HT-29 (cell line): ENCODE measurements at regions not wholly inside any gene's neighbourhood (a gene's known extent, or its start where the extent isn't known, plus 50 kb on each side); places are given as distances from the start of the nearest gene placed in this dataset.
A peak's percentile ranks its signal among the peaks of the same experiment; 100 is the strongest.
"Not testable (repeated sequence)": the region's sequence is repeated elsewhere in the genome, so short reads cannot be mapped to it uniquely, and the experiment has no call there.

Source experiments
- DNase-seq: peaks from one replicate; pipeline ENCODE4 v3.0.0-alpha.2; 2015; ENCODE audit warnings: low spot score

DNA sequence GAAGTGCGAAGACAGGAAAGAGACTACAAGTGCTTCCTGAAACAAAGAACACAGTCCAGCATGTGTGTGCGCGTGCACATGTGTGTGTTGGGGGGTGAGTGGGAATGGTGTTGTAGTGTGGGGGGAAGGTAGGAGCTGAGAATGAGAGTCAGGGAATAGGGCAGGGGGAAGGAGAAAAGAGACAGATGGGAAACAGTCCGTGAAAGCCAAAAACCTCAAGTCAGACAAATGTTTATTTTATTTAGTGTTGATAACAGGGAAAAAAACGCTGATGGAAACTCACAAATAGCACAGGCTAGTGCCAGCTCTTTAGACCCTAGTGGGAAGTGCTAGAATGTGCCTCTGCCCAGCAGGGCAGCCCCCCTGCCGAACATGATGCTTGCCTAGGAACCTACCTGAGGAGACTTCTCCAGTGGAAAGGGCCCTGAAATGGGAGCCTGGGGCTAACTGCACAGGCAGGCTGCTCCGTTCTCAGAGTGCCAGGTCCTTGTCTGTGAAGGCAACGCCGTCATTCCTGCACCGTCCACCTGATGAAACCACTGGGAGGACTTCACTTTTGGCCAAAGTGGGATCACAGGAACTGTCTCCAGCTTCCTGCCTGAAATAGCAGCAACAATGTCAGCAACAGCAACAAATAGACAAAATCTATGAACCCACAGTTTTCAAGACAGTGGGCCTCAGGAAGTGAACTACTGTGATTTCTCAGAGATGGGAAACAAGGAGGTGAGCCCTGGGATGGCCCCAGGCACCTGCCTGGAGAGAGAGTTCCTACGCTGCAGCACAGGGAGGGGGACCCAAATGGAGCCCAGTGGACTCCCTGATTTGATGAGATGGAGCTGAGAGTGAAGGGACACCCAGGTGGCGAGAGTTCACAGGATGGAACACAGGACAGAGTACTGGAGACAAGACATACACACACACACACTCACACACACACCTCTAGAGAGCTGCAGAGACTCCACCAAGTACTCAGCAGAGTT is 379.7 kb downstream of the RPS24 start:
- DNase-seq: no peak

DNA sequence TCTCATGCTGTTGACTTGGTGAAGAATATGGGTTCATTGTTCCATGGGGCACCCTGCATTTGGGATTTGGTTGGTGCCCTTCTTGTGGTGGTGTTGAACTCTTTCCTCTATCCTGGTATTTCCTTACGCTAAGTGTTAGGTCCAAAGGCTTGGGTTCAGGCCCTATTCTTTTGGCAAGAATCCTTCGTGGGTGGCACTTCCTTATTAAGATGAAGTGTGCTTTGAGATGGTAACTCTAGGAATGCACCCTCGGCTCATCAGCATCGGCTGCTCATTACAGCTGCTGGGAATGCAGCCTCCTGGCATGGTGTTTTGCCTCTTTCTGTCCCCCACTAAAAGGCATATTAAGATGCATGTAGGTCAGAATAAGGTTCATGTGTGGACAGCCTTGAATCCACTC is 380.7 kb downstream of the RPS24 start:
- DNase-seq: no peak

DNA sequence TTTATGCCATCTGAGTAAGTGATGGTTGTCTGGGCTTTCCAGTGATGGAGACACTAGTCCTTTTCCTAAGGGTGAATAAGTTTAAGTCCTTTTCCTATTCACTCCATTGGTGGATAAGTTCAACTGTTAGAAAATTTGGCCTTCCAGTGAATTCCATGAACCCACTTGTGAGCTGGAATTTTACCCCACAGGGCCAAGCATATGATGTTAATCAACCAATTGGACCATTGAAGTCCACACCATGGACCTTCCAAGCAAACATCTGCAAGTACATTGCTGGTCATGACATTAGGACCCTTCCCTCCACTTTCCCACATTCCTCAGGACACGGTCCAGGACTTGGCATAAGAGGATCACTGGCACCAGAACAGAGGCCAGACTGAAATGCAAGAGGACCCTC is 381.4 kb downstream of the RPS24 start:
- no peak for DNase-seq

DNA sequence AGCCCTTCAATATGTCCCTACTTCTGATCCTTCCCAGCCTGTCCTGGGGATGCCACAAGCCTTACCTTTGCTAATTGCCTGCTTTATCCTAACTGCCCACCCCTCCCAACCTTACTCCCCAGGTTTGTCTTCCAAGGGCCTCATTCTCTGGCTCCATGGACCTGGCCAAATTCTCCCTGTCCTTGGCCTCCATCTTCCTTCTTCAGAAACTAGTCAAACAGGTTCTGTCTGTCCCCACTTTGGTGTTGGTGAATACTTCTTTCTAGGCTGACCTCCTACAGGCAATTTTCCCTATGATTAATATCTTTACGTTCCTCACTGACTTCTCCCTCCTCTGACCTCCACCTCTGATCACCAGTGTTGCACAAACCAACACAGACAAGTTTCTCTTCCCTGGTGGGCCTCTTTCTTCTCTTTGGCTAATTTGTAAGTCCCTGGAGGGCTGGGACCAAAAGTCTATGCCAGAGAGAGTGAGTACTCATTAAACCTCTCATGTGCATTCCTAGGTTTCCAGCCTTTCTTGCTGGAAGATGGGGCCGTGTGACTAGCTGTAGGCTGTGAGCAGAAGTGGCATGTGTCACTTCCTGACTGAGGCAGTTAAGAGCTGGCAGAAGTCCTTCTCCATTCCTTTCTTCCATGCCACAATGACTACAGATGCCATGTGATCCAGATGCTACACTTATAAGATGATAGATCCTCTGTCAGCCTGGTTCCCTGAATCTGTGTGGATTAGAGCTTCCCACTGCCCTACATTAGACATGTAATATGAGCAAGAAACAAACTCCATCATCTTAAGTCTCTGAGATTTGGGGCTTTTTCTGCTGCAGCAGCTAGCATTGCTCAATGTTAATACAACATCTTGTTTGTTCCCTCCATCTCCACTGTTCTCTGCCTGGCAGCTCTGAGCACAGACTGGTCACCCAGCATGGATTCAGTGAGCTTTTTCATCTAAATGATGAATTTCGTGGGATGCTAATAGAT is 382.7 kb downstream of the RPS24 start:
- DNase-seq: peak; percentile 13

DNA sequence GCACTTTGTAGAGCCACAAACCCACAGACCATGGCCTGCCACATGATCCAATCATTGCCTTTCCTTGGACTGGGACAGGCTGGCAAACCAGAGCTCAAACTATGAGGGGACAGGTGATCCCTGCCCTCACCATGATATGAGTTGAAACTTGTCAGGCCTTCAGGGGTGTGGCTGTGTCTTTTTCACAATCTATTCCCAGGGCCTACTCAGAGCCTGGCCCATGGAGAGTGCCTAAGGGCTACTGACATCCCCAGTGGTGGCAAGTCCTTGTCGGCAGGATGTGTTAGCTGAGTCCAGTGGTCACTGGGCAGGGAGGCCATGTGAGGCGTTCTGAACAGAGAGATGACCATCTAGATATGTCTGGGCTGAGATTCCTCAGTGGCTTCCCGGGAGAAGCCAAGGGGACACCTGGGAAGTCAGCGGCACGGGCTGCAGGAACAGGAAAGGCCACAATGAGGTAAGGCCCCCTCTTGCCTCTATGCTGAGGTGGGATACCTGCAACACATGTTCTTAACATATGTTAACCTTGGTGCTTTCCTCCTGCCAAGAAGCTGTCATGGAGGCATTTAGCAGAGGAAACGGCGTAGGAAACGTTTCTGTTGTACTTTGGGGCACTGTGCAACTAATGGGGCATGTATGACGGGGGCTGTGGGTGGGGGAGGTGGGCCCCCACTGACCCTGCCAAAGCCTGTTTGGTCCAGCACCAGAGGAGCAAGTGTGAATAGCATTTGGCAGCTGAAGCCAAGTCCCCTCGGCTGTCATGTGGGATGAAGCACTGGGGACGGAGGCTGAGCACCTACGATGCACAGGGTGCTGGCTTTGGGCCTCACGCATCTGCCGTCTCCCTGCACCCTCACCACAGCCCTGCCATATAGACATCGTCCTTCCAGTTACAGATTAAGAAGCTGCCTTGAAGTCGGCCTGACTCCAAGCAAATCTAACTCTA is 384.0 kb downstream of the RPS24 start:
- DNase-seq: no peak

DNA sequence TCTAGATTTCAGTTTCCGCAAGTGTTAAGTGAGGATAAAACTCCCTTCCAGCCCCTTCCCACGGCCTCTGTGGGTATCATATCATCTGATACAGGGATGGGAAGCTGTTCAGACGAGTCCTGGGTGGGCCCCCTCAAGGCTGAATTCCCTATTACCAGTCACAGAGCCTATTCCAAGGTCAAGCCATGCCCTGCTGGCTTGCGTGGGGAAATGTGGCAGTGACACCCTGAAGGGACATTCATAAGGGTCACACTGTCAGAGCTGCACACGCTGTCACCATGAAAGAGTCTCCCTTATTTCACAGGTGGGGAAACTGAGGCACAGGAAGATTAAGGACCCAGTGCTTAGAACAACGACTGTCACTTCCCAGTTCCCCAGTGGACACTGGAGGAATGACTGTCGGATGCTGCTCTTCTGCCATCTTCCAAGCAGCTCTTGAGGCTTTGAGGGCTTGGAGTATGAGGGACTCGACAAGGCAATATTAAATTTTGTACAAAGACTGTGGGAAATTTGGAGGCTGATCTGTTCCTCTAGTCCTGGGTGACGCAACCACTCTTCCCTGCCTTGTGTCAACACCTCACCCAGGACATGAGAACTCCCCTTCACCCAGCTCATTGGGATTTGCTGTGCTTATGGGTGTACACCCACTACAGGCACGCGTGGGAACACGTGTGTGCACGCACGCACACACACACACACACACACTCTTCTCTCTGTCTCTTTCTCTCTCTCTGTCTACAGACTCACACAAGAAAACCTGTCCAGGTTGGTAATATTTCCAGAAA is 386.0 kb downstream of the RPS24 start:
- DNase-seq: no peak

DNA sequence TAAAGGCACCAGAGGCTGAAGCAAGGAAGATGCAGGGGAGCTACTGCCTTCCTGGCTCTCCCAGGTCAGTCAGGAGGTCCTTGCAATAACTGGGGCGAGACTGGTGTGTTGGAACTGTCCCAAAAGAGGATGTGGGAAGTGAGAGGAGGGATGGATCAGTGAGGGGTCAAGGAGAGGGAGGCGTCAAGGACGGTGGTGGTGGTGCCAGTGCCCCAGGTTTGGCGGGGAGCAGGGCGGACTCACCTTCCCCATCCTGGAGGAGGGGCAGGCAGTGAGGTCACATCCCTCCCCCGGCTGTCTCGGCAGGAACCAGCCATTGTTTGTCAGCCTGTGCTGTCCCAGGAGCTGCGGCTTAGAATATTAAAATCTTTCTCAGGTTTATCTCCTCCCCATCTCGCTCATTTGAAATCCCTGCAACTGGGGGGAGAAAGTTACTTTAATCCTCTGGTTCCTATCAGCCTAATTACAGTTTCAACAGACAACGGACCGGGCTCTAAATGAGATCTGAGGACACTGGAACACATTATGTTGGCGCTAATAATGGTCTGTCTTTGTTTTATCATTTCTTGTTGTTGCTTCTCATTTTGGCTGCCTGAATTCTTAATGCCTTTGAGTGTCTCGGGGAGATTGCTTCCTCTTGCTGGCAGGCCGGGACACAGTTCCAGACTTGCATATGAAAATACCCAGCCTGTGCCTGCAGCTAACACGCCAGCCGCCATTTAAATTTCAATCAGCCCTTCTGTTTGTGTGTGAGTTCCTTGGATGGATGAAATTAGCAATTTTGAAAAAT is 387.5 kb downstream of the RPS24 start:
- no peak for DNase-seq

DNA sequence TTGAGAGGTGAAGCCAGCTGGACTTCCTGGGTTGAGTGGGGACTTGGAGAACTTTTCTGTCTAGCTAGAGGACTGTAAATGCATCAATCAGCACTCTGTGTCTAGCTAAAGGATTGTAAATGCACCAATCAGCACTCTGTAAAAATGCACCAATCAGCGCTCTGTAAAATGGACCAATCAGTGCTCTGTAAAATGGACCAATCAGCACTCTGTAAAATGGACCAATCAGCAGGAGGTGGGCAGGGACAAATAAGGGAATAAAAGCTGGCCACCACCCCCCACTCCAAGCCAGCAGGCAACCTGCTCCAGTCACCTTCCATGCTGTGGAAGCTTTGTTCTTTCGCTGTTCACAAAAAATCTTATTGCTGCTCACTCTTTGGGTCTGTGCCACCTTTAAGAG is 390.4 kb downstream of the RPS24 start:
- not testable (repeated sequence) for DNase-seq

DNA sequence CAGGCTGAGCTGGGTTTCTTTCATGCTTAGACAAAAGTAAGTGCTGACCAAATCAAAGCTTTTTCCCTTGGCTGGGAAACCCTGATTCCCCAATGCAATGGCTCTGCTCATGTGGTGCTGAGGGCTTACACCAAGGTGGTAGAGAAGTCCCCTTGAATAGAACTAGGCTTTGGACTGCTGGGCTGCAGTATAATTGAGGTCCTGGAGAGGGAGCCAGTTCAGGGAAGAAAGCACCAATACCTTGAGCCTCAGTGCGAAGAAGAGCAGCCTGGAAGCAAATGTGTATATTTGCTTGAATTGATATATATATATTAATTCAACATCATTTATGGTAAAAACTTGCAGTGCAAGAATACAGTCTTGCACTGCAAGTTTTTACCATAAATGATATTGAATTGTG is 391.1 kb downstream of the RPS24 start:
- DNase-seq: peak; percentile 31

DNA sequence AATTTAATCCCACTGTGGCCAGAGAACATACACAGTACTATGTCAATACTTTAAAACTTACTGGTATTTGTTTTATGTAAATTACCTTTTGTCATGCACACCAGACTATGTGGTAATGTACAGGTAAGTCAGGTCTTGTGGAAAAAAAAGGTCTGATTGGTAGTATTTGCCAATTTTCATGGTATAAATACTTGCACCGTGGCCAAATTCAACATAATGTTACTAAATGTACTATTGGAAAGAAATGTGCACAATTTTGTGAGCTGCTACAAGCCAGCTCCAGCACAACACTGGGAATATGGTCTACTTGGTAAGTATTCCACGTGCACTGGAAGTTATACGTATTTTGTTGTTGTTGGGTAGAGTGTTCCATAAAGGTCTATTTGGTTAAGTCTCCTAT is 392.5 kb downstream of the RPS24 start:
- DNase-seq: no peak

DNA sequence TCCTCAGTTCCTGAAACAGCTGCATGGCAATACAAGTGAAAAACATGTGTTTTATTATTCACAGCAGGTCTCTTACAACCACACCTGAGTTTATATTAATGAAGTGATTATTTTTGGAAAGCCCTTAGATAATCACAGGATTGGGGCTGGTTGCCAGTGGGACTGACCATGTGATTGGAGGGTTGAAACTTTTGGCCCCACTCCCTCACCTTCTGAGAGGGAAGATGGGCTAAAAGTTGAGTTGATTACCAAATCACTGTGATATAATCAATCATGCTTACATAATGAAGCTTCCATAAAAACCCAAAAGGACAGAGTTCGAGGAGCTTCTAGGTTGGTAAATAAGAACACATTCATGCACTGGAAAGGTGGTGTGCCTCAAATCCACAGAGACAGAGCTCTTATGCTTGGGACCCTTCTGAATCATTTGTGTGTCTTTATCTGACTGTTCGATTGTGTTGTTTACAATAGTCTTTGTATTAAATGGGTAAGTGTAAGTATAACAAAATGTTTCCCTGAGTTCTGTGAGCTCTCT is 393.9 kb downstream of the RPS24 start:
- DNase-seq: no peak

DNA sequence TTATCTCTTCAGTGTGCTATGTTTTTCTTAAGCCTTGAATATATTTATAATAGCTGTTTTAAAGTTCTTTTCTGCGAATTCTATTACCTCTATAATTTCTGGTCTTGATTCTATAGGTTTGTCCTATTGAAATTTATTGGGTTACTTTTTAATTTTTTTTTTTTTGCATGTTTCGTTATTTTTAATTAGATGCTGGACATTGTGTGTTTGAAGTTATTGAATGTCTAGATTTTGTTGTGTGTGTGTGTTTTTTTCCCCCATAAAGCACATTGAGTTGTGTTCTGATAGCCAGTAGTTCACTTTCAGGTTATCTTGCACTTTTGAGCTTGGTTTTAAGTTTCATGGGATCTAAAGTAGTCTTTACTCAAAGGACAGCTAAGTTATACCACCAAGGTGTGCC is 394.9 kb downstream of the RPS24 start:
- no peak for DNase-seq

DNA sequence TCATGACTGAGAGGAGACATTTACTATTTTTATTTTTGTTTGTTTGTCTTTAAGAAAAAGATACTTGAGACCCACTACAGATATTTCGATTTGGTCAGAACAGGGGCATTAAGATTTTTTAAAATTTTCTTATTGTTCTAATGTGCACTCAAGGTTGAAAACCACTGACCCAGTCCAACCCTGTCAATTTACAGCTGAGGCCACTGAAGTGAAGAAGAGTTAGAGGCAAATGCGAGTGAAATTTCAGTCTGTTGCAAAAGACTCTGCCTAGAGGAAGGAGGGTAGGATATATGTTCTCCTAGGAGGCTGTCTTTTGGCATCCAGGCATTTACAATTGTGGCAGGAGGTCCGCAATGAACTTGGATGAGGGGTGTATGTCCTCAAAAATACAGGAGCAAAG is 396.3 kb downstream of the RPS24 start:
- DNase-seq: no peak

DNA sequence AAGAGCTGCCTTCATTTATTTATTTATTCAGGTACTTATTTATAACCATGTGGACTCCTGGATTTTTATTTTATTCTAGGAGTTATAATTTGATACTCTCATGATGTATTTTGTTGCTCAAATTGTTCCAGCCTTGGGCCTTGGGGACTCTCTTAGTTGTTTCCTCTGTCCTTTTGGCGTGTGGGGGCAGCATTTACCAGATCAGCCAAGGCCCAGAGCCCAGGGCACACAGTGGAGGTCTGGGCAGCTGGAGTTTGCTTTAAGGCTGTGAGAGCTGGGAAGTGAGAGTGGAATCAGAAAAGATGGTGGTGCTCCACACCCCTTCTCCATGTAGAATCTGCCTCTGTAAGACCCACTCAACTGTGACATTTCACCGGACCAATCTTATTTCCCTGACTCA is 398.9 kb downstream of the RPS24 start:
- DNase-seq: peak; percentile 17

DNA sequence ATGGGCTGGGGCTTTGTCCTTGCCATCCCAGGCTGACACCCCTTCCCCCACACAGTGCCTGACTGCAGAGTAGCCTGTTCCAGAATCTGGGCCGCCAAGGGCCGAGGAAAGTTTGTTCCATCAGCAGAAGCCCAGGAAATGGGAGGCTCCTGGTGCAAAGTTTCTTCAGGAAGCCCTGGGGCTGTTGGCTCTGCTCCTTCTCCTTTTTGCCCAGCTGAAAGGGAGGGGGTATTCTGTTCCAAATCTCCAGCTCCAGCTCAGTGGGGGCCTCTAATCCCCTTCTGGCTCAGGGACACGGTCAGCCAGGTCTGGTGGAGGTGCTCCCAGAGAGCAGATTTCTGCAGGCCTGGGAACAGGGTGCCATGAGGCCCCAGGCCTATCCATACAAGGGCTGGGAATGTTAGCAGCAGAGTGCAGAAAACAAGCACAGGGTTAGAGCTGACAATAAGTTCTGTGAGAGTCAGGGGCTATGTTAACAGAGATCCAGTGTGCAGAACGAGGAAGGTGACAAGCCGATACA is 399.5 kb downstream of the RPS24 start:
- no peak for DNase-seq

DNA sequence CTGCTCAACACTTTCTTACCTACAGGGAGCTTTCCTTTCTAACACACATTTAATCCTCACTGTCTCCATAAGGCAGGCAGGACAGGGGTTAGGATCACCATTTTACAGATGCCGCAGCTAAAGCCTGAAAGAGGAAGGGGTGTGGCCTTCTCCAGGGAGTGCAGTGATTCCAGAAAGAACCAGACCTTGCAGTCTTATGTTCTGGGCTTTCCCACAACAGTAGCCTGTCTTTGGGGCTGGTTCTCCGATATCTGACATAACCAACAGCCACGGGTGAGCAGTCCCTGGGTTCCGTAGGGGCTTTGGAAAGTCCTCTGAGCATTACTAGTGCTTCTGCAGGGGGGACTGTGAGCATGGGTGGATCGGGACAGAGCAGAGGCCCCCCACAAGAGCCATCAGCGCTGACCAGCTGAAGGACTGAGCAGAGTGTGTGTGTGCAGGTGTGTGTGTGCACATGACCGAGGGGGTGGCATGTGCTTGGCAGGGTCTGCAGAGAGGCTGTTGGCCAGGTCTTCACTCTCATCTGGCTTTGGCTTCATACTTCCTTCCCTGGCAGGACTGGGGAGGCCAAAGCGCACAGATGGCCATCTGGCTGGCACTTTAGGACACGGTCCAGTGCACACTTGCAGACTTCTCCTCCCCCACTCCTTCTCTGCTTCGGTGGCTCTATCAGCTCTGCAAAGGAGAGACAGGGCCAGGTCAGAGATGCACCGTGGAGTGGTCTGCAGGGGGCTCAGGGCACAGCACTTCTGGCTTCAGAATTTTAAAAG is 400.3 kb downstream of the RPS24 start:
- no peak for DNase-seq

DNA sequence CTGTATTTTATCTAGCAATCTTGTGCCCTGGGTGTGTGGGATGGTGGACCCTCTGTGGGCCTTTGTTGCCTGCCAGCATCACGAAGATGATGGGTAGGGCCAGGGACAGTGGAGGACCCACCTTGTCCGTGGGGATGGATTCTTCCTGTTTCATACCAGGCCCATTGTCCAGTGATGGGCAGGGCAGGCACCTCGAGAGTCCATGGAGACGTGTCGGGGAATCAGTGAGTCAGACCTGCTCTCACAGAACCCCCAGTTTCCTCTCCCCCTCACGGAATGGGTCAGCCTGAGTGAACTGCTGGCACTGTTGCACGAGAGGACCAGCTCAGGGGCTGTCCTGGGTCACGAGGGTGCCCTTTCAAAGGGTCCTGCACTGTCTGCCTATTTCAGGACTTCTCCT is 401.2 kb downstream of the RPS24 start:
- DNase-seq: no peak

DNA sequence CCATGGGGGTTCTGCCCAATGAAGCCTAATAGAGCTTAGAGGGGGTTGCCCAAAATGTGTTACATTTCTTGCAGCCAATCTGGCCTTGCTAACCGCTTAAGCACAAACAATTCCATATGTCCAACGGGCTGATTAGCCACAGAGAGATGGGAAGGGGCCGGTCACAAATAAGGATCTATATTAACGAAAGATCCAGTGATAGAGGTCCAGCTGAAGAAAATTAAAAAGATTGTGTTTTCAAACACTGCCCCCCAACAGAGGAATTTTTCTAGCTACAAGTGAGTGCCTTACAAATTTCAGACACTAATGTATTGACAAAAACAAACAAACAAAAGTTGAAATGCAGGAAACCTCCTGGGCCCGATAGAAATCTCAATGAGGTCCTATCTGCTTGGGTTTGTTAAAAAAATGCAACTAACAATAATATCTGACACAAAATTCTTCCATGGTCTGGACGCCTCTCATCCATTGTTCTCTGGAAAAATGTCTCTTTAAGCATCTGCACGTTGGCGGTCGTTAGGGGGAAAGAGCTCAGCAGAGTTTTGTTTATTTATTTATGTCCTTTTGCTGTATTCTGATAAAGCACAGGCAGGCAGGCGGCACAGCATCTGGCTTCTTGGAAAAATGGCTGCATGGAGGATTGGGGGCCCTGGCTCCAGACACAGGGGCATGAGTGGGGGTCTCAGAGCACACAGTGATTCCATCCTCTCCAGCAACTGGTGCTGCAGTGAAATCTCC is 402.0 kb downstream of the RPS24 start:
- no peak for DNase-seq
